ENCODE measurements at regions not wholly inside any gene's neighbourhood (a gene's known extent, or its start where the extent isn't known, plus 50 kb on each side); places are given as distances from the start of the nearest gene placed in this dataset.

DNA sequence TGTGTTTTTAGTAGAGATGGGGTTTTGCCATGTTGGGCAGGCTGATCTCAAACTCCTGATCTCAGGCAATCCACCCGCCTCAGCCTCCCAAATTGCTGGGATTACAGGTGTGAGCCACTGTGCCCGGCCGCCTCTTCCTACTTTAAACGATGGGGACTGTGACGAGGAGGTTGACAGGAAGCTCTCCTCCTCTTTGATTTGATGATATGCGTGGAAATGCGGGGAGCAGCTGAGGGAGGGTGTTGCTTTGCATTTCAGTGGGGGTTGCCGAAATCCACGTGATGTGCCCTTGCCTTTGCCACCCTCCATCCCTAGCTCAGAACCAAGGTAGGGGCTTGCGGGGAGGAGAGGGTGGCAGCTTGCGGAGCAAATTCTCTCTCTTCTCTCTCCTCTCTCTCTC, 189.6 kb downstream of the AACS start:
- intact Hi-C loops (cut with micrococcal nuclease) = no loop called here
- DNase-seq = no peak
- TF ChIP-seq, protein P1, sequence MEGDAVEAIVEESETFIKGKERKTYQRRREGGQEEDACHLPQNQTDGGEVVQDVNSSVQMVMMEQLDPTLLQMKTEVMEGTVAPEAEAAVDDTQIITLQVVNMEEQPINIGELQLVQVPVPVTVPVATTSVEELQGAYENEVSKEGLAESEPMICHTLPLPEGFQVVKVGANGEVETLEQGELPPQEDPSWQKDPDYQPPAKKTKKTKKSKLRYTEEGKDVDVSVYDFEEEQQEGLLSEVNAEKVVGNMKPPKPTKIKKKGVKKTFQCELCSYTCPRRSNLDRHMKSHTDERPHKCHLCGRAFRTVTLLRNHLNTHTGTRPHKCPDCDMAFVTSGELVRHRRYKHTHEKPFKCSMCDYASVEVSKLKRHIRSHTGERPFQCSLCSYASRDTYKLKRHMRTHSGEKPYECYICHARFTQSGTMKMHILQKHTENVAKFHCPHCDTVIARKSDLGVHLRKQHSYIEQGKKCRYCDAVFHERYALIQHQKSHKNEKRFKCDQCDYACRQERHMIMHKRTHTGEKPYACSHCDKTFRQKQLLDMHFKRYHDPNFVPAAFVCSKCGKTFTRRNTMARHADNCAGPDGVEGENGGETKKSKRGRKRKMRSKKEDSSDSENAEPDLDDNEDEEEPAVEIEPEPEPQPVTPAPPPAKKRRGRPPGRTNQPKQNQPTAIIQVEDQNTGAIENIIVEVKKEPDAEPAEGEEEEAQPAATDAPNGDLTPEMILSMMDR (IDR thresholded peaks at IDR 0.05) = no peak
- CTCF ChIA-PET = no interaction called here
- no peaks in the 10 kb centered on the region for H3K4me1 Mint-ChIP-seq
- H3K27ac Mint-ChIP-seq = no peak overlapping the region
- no peak overlapping the region for H3K4me3 Mint-ChIP-seq
- no peaks in the 10 kb centered on the region for H3K9me3 Mint-ChIP-seq
- H3K27me3 Mint-ChIP-seq = peaks cover 10% of the 10 kb centered on the region
- POLR2A ChIA-PET = no interaction called here
- H3K36me3 Mint-ChIP-seq (ENCODE audit: low read depth) = no peaks in the 10 kb centered on the region
- ATAC-seq (ENCODE audit: low read depth) = no peak

DNA sequence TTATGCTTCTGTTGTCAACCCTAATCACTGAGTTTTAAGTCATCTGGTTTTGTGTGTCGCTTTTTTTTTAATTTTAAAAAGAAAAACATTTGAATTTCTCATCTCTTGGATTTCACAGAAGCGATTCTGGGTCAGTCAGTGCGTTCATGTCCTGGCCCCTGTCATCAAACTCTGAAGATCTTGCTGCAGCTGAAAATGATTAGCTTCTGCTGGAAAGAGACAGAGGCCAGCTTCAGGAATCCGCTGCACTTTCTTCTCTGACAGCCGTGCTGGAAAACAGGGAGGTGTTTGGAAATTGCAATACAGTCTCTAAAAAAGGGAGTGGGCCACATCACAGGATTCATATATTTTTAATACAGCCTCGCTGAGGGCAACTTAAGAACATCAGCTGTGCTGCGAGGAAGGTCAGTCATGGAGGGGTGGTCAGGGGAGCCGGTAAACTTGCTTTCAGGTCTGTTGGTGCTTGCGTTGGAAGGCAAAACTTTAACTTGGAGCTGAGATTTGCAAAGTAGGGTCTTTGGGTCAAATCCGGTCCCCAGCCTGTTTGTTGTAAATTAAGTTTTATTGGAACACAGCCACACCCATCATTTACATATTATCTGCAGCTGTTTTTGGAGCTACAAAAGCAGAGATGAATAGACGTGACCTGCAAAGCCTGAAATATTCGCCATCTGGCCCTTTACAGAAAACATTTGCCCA, 190.8 kb downstream of the AACS start:
- H3K36me3 Mint-ChIP-seq (ENCODE audit: low read depth) = no peaks in the 10 kb centered on the region
- H3K27ac Mint-ChIP-seq = no peak overlapping the region
- POLR2A ChIA-PET = no interaction called here
- CTCF ChIA-PET = no interaction called here
- no peak overlapping the region for H3K4me3 Mint-ChIP-seq
- intact Hi-C loops (cut with micrococcal nuclease) = no loop called here
- ATAC-seq (ENCODE audit: low read depth) (no peak), DNase-seq (no peak)
- H3K9me3 Mint-ChIP-seq = no peaks in the 10 kb centered on the region
- H3K4me1 Mint-ChIP-seq = no peaks in the 10 kb centered on the region
- peaks cover 10% of the 10 kb centered on the region for H3K27me3 Mint-ChIP-seq
- TF ChIP-seq, protein P1 (IDR thresholded peaks at IDR 0.05) = no peak

DNA sequence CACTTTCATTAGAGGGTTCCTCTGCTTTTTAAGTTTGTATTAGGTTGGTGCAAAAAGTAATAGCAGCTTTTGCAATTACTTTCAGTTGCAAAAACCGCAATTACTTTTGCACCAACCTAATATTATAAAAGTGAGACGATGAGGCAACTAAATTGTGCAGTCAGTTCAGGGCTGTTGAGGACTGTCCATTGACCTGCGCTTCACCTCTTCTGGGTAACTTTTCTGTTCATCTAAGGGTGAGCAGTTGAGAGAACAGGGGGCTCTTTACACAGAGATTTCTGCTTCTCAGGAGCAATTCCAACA, 191.3 kb downstream of the AACS start:
- H3K9me3 Mint-ChIP-seq = no peaks in the 10 kb centered on the region
- H3K4me3 Mint-ChIP-seq = no peak overlapping the region
- ATAC-seq (ENCODE audit: low read depth) = no peak
- no peak for DNase-seq
- peaks cover 10% of the 10 kb centered on the region for H3K27me3 Mint-ChIP-seq
- TF ChIP-seq, protein P1 (IDR thresholded peaks at IDR 0.05) = no peak
- intact Hi-C loops (cut with micrococcal nuclease) = no loop called here
- CTCF ChIA-PET = no interaction called here
- no peaks in the 10 kb centered on the region for H3K4me1 Mint-ChIP-seq
- no peak overlapping the region for H3K27ac Mint-ChIP-seq
- POLR2A ChIA-PET = no interaction called here
- no peaks in the 10 kb centered on the region for H3K36me3 Mint-ChIP-seq (ENCODE audit: low read depth)

DNA sequence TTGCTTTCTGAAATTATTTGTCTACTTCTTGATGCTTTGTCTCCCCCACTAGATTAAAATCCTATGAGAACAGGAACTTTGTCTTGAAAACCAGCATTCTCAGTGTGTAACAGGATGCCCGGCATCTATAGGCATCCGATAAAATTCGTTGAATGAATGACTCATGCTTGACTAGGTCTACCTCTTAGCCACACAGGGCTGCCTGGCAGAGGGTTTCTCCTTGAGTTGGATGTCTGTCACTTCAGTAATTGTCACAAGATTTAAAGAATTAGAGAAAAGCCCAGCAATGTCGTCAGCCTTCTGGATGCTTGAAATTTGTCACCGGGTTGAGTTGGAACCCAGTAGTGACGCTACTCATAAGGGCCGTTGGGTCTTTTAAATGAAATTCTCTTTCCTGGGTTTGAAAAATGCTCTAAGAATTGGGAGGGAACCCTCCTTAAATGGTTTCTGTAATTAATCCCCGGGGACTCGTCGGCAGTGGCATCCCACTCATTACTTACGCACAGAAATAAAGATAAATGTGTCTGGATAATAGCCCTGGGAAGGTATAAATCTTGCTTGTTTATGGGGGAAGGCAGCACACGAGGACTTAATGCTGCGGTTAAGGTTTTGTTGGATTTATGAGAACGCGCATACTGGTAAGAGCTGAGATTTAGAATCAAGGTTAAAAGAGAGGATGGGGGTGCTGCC, 194.1 kb downstream of the AACS start:
- CTCF ChIA-PET = no interaction called here
- Mint-ChIP-seq H3K27me3 (peaks cover 5% of the 10 kb centered on the region), H3K9me3 (peaks cover 2% of the 10 kb centered on the region), H3K4me1 (no peaks in the 10 kb centered on the region), H3K4me3 (no peak overlapping the region), H3K36me3 (ENCODE audit: low read depth) (no peaks in the 10 kb centered on the region), H3K27ac (no peak overlapping the region)
- DNase-seq (no peak), ATAC-seq (ENCODE audit: low read depth) (no peak)
- TF ChIP-seq, protein P1 (IDR thresholded peaks at IDR 0.05) = no peak
- intact Hi-C loops (cut with micrococcal nuclease) = no loop called here
- POLR2A ChIA-PET = no interaction called here

DNA sequence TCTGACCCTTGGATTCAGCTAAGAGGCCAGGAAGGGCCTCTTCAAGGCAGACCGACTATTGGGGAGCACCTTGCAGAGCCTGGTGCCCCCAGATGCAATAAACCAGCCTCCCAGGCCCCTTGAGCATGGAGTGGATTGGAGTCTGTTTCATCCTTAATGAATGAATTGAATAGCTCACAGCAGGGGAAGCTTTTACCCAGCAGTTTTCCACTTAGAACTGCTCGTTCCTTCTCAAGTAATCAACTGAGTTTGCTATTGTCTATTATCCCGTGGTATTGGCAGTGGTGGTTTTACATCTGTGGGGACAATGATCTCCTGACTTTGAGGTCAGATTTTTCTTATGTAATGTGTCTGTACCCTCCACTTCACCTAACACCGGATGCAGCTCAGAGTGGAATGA, 197.6 kb downstream of the AACS start:
- POLR2A ChIA-PET = no interaction called here

More for the DNA sequence above, 197.6 kb downstream of the AACS start:
- intact Hi-C loops (cut with micrococcal nuclease) = no loop called here
- Mint-ChIP-seq H3K36me3 (ENCODE audit: low read depth) (no peaks in the 10 kb centered on the region), H3K9me3 (peaks cover 2% of the 10 kb centered on the region), H3K27me3 (no peaks in the 10 kb centered on the region), H3K4me1 (no peaks in the 10 kb centered on the region), H3K4me3 (no peak overlapping the region), H3K27ac (no peak overlapping the region)
- CTCF ChIA-PET = no interaction called here
- no peak for DNase-seq
- TF ChIP-seq, protein P1 (IDR thresholded peaks at IDR 0.05) = no peak
- ATAC-seq (ENCODE audit: low read depth) = no peak

Measured in activated B cell treated with CpG ODN at 0.5 μM for 24 hours (primary cell).